BLaER1 (cell line): ENCODE measurements at regions not wholly inside any gene's neighbourhood (a gene's known extent, or its start where the extent isn't known, plus 50 kb on each side); places are given as distances from the start of the nearest gene placed in this dataset.
"Not testable (repeated sequence)": the region's sequence is repeated elsewhere in the genome, so short reads cannot be mapped to it uniquely, and the experiment has no call there.

Experiments
- H3K27ac ChIP-seq: shearing (Covaris generic); formaldehyde crosslinking; 2 replicates; pipeline ENCODE4 v1.8.1; 2022
- H3K27me3 ChIP-seq: shearing (Covaris generic); formaldehyde crosslinking; 2 replicates; pipeline ENCODE4 v1.8.1; 2022
- H3K36me3 ChIP-seq: shearing (Covaris generic); formaldehyde crosslinking; 2 replicates; pipeline ENCODE4 v1.8.1; 2022
- H3K4me1 ChIP-seq: shearing (Covaris generic); formaldehyde crosslinking; 2 replicates; pipeline ENCODE4 v1.8.1; 2022
- H3K4me2 ChIP-seq: shearing (Covaris generic); formaldehyde crosslinking; 2 replicates; pipeline ENCODE4 v1.8.1; 2022
- H3K4me3 ChIP-seq: shearing (Covaris generic); formaldehyde crosslinking; 2 replicates; pipeline ENCODE4 v1.8.1; 2022
- H3K9ac ChIP-seq: shearing (Covaris generic); formaldehyde crosslinking; 2 replicates; pipeline ENCODE4 v1.8.1; 2022
- H3K9me3 ChIP-seq: shearing (Covaris generic); formaldehyde crosslinking; 2 replicates; pipeline ENCODE4 v1.8.1; 2022
- H4K20me1 ChIP-seq: shearing (Covaris generic); formaldehyde crosslinking; 2 replicates; pipeline ENCODE4 v1.8.1; 2022
- Cebpa-rat ChIP-seq: shearing (Covaris generic); IDR thresholded peaks from 2 replicates; pipeline ENCODE4 v1.8.1; 2022

GRCh38 chr6:85751374-85752055 lies 108.8 kb upstream of the SYNCRIP start:
- no peak overlapping the region for H3K4me2 ChIP-seq
- no peak overlapping the region for H3K4me3 ChIP-seq
- no peaks in the 10 kb centered on the region for H3K36me3 ChIP-seq
- H3K9ac ChIP-seq: no peak overlapping the region
- no peaks in the 10 kb centered on the region for H3K27me3 ChIP-seq
- no peak for TF ChIP-seq Cebpa-rat
- no peaks in the 10 kb centered on the region for H3K4me1 ChIP-seq
- H3K27ac ChIP-seq: no peak overlapping the region
- H4K20me1 ChIP-seq: no peaks in the 10 kb centered on the region
- H3K9me3 ChIP-seq: no peaks in the 10 kb centered on the region

- not testable (repeated sequence) for H3K27me3 ChIP-seq, H3K4me3 ChIP-seq, H3K4me2 ChIP-seq, H3K36me3 ChIP-seq, H3K9ac ChIP-seq, H3K27ac ChIP-seq, H3K4me1 ChIP-seq, H4K20me1 ChIP-seq, H3K9me3 ChIP-seq
Measured at GRCh38 chr6:85750146-85750545, 107.5 kb upstream of the SYNCRIP start.

GRCh38 chr6:85749236-85749635 lies 106.5 kb upstream of the SYNCRIP start:
- Histone ChIP-seq H3K9me3 (no peaks in the 10 kb centered on the region), H3K36me3 (no peaks in the 10 kb centered on the region), H3K9ac (no peak overlapping the region), H3K4me1 (no peaks in the 10 kb centered on the region), H3K27ac (no peak overlapping the region), H3K27me3 (no peaks in the 10 kb centered on the region), H3K4me2 (no peak overlapping the region), H4K20me1 (no peaks in the 10 kb centered on the region), H3K4me3 (no peak overlapping the region)
- no peak for TF ChIP-seq Cebpa-rat

GRCh38 chr6:85747666-85748065 lies 105.0 kb upstream of the SYNCRIP start:
- Histone ChIP-seq H4K20me1 (no peaks in the 10 kb centered on the region), H3K4me3 (no peak overlapping the region), H3K27ac (no peak overlapping the region), H3K4me1 (no peaks in the 10 kb centered on the region), H3K27me3 (no peaks in the 10 kb centered on the region), H3K36me3 (no peaks in the 10 kb centered on the region), H3K9ac (no peak overlapping the region), H3K9me3 (no peaks in the 10 kb centered on the region), H3K4me2 (no peak overlapping the region)
- TF ChIP-seq Cebpa-rat: no peak

- H3K27ac ChIP-seq: no peak overlapping the region
Measured at GRCh38 chr6:85747093-85747492, 104.4 kb upstream of the SYNCRIP start.

GRCh38 chr6:85744433-85744970 lies 101.8 kb upstream of the SYNCRIP start:
- H3K4me2 ChIP-seq: no peak overlapping the region
- no peaks in the 10 kb centered on the region for H3K4me1 ChIP-seq
- H3K36me3 ChIP-seq: no peaks in the 10 kb centered on the region
- no peak overlapping the region for H3K4me3 ChIP-seq
- no peaks in the 10 kb centered on the region for H4K20me1 ChIP-seq
- no peak overlapping the region for H3K9ac ChIP-seq
- no peaks in the 10 kb centered on the region for H3K27me3 ChIP-seq
- H3K9me3 ChIP-seq: no peaks in the 10 kb centered on the region
- H3K27ac ChIP-seq: no peak overlapping the region
- TF ChIP-seq Cebpa-rat: no peak

More at GRCh38 chr6:85747093-85747492, 104.4 kb upstream of the SYNCRIP start:
- Histone ChIP-seq H4K20me1 (no peaks in the 10 kb centered on the region), H3K9ac (no peak overlapping the region), H3K27me3 (no peaks in the 10 kb centered on the region), H3K4me1 (no peaks in the 10 kb centered on the region), H3K4me3 (no peak overlapping the region), H3K4me2 (no peak overlapping the region), H3K36me3 (no peaks in the 10 kb centered on the region), H3K9me3 (no peaks in the 10 kb centered on the region)
- TF ChIP-seq Cebpa-rat: no peak

GRCh38 chr6:85726206-85726605 lies 83.5 kb upstream of the SYNCRIP start:
- no peak for TF ChIP-seq Cebpa-rat
- Histone ChIP-seq H3K36me3 (no peaks in the 10 kb centered on the region), H3K9ac (no peak overlapping the region), H4K20me1 (no peaks in the 10 kb centered on the region), H3K27me3 (no peaks in the 10 kb centered on the region), H3K9me3 (peaks cover 14% of the 10 kb centered on the region; the same call in 1 of the 2 replicates), H3K4me2 (no peak overlapping the region), H3K4me3 (no peak overlapping the region), H3K27ac (no peak overlapping the region), H3K4me1 (no peaks in the 10 kb centered on the region)

GRCh38 chr6:85715797-85716196 lies 73.1 kb upstream of the SYNCRIP start:
- TF ChIP-seq Cebpa-rat: no peak

GRCh38 chr6:85714893-85715530 lies 72.3 kb upstream of the SYNCRIP start:
- 0 out of 2 replicates have a peak, but pooled peaks cover 8% of the 10 kb centered on the region for H3K9me3 ChIP-seq
- no peaks in the 10 kb centered on the region for H3K4me1 ChIP-seq
- no peak overlapping the region for H3K4me2 ChIP-seq
- no peaks in the 10 kb centered on the region for H4K20me1 ChIP-seq
- H3K36me3 ChIP-seq: no peaks in the 10 kb centered on the region
- H3K4me3 ChIP-seq: no peak overlapping the region
- no peak overlapping the region for H3K9ac ChIP-seq
- H3K27me3 ChIP-seq: no peaks in the 10 kb centered on the region
- H3K27ac ChIP-seq: no peak overlapping the region
- no peak for TF ChIP-seq Cebpa-rat

More at GRCh38 chr6:85715797-85716196, 73.1 kb upstream of the SYNCRIP start:
- Histone ChIP-seq H3K4me3 (no peak overlapping the region), H3K36me3 (no peaks in the 10 kb centered on the region), H3K27me3 (no peaks in the 10 kb centered on the region), H3K4me2 (no peak overlapping the region), H3K4me1 (no peaks in the 10 kb centered on the region), H4K20me1 (no peaks in the 10 kb centered on the region), H3K9ac (no peak overlapping the region), H3K27ac (no peak overlapping the region), H3K9me3 (0 out of 2 replicates have a peak, but pooled peaks cover 8% of the 10 kb centered on the region)

GRCh38 chr6:85712346-85712745 lies 69.7 kb upstream of the SYNCRIP start:
- Histone ChIP-seq H3K36me3 (no peaks in the 10 kb centered on the region), H3K9me3 (peaks cover 8% of the 10 kb centered on the region; the same call in 1 of the 2 replicates), H3K27me3 (no peaks in the 10 kb centered on the region), H4K20me1 (no peaks in the 10 kb centered on the region), H3K4me3 (no peak overlapping the region), H3K4me2 (no peak overlapping the region), H3K27ac (no peak overlapping the region), H3K4me1 (no peaks in the 10 kb centered on the region), H3K9ac (no peak overlapping the region)
- TF ChIP-seq Cebpa-rat: no peak

- not testable (repeated sequence) for H3K27ac ChIP-seq, H3K36me3 ChIP-seq, H3K9ac ChIP-seq, H3K4me1 ChIP-seq, H3K4me2 ChIP-seq, H3K4me3 ChIP-seq, H4K20me1 ChIP-seq, H3K27me3 ChIP-seq
- H3K9me3 ChIP-seq: peaks cover 20% of the 10 kb centered on the region
Measured at GRCh38 chr6:85707515-85708145, 64.9 kb upstream of the SYNCRIP start.
